GM12878 (cell line): ENCODE measurements at regions not wholly inside any gene's neighbourhood (a gene's known extent, or its start where the extent isn't known, plus 50 kb on each side); places are given as distances from the start of the nearest gene placed in this dataset.
A peak's percentile ranks its signal among the peaks of the same experiment; 100 is the strongest.

ENCODE experiments used
- ATAC-seq: fragments of 200-7000 bp; cut with Tn5 transposase; 3 replicates; pipeline ENCODE4 v1.9.1; 2020; ENCODE audit warnings: mild to moderate bottlenecking, moderate library complexity
- BruUV-seq: library from RNA; stranded (reverse); fragments of 400-500 nt; replicated peaks from 2 replicates; lab custom pipeline; 2021; lab: Mats Ljungman, UMichigan
- CTCF ChIA-PET: fragments of 300-600 bp; sonication (Branson Sonifier 250); formaldehyde crosslinking; extraction: SDS; loops from one replicate; lab custom pipeline; 2021; ENCODE audit warnings: inconsistent platforms; lab: Yijun Ruan, JAX
- POLR2A ChIA-PET: fragments of 350-600 bp; formaldehyde crosslinking; extraction: SDS; loops from one replicate; lab custom pipeline; 2021; ENCODE audit warnings: inconsistent platforms; lab: Charles Lee
- RAD21 ChIA-PET: fragments of 300-600 bp; sonication (Branson Sonifier 250); formaldehyde crosslinking; loops from one replicate; lab custom pipeline; 2023; ENCODE audit warnings: antibody characterized with exemption; ENCODE audit not compliant: unreplicated experiment; lab: Charles Lee
- SMC1A ChIA-PET: fragments of 300-600 bp; sonication (Branson Sonifier 250); formaldehyde crosslinking; loops from one replicate; lab custom pipeline; 2023; ENCODE audit not compliant: unreplicated experiment, uncharacterized antibody; lab: Charles Lee
- DNase-seq: peaks from one replicate; pipeline ENCODE4 v3.0.0-alpha.2; 2011; ENCODE audit warnings: low read depth, low spot score
- FAIRE-seq: peaks from 3 replicates; lab custom pipeline; 2011; peaks lifted over from hg19 to GRCh38; lab: Jason Lieb, UNC
- H2AFZ ChIP-seq: 2 replicates; pipeline ENCODE4 v1.6.0; 2011; ENCODE audit warnings: low read depth, low read length, control low read depth; ENCODE audit not compliant: control insufficient read depth
- H3K27ac ChIP-seq: 2 replicates; pipeline ENCODE4 v1.5.1; 2011; ENCODE audit warnings: control low read depth; ENCODE audit not compliant: control insufficient read depth, insufficient read depth
- H3K27me3 ChIP-seq, 2 experiments: replicated peaks in 1 of 2; 2 replicates each; pipeline versions ENCODE4 v1.6.0 to v1.6.1; 2011; ENCODE audit warnings: low read length in 1 of 2; ENCODE audit not compliant: control insufficient read depth in 2 of 2, insufficient read depth in 2 of 2
- H3K36me3 ChIP-seq, 2 experiments: 2 replicates each; pipeline ENCODE4 v1.5.1; 2011; ENCODE audit warnings: low read length in 1 of 2; ENCODE audit not compliant: control insufficient read depth in 2 of 2, insufficient read depth in 2 of 2
- H3K4me1 ChIP-seq: 2 replicates; pipeline ENCODE4 v1.6.1; 2011; ENCODE audit warnings: mild to moderate bottlenecking, low read length, moderate library complexity, mixed read lengths; ENCODE audit not compliant: control insufficient read depth, insufficient read depth
- H3K4me2 ChIP-seq: 2 replicates; pipeline ENCODE4 v1.6.0; 2011; ENCODE audit warnings: control low read depth; ENCODE audit not compliant: control insufficient read depth, insufficient read depth
- H3K4me3 ChIP-seq: fragments of 200-600 bp; sonication (generic); 2 replicates; pipeline ENCODE4 v1.5.1; 2016
- H3K79me2 ChIP-seq: 2 replicates; pipeline ENCODE4 v1.6.0; 2011; ENCODE audit warnings: low read length; ENCODE audit not compliant: control insufficient read depth, insufficient read depth
- H3K9ac ChIP-seq: 2 replicates; pipeline ENCODE4 v1.8.0; 2011; ENCODE audit warnings: low read length, control low read depth, mixed read lengths; ENCODE audit not compliant: control insufficient read depth, insufficient read depth
- H3K9me3 ChIP-seq: replicated peaks from 3 replicates; pipeline ENCODE4 v1.5.1; 2011; ENCODE audit warnings: mild to moderate bottlenecking, low read length; ENCODE audit not compliant: control insufficient read depth, insufficient read depth
- H4K20me1 ChIP-seq: 2 replicates; pipeline ENCODE4 v1.6.0; 2011; ENCODE audit not compliant: control insufficient read depth, insufficient read depth
- ASH2L ChIP-seq: fragments of 300-600, 200-600 bp; sonication (generic); IDR thresholded peaks from 2 replicates; pipeline ENCODE4 v1.6.1; 2017; ENCODE audit warnings: low read depth, mild to moderate bottlenecking, borderline replicate concordance
- EP300 ChIP-seq, 2 experiments: fragments of 150-350 bp in 1 of 2; IDR thresholded peaks; 2 replicates each; pipeline ENCODE4 v1.6.1; 2011 to 2012; ENCODE audit warnings: low read depth in 2 of 2, low read length in 2 of 2, borderline replicate concordance in 1 of 2, improper control_type of control experiment in 1 of 2, inconsistent platforms in 1 of 2; ENCODE audit not compliant: control insufficient read depth in 1 of 2
- MEF2B ChIP-seq: fragments of 450-650 bp; IDR thresholded peaks from 2 replicates; pipeline ENCODE4 v1.6.1; 2018; ENCODE audit warnings: mild to moderate bottlenecking, moderate library complexity; ENCODE audit not compliant: partially characterized antibody, poor library complexity, severe bottlenecking
- NR2F1 ChIP-seq: fragments of 450-650 bp; conservative IDR thresholded peaks from 2 replicates; pipeline ENCODE4 v1.6.1; 2017; ENCODE audit warnings: mild to moderate bottlenecking
- RAD21 ChIP-seq: IDR thresholded peaks from 2 replicates; pipeline ENCODE4 v1.6.1; 2011; ENCODE audit warnings: mild to moderate bottlenecking, low read depth, low read length, moderate library complexity; ENCODE audit not compliant: insufficient read depth
- RAD51 ChIP-seq: fragments of 450-650 bp; IDR thresholded peaks from 2 replicates; pipeline ENCODE4 v1.6.1; 2016; ENCODE audit warnings: moderate library complexity, mild to moderate bottlenecking, inconsistent platforms
- SMC3 ChIP-seq: IDR thresholded peaks from 2 replicates; pipeline ENCODE4 v1.6.1; 2011; ENCODE audit warnings: low read length, improper control_type of control experiment, borderline replicate concordance
- SPI1 ChIP-seq: IDR thresholded peaks from 2 replicates; pipeline ENCODE4 v1.6.1; 2011; ENCODE audit warnings: low read depth, mild to moderate bottlenecking, low read length, moderate library complexity, borderline replicate concordance; ENCODE audit not compliant: insufficient read depth
- SRF ChIP-seq, 2 experiments: IDR thresholded peaks; 2 replicates each; pipeline ENCODE4 v1.6.1; 2011; ENCODE audit warnings: low read depth in 2 of 2, low read length in 2 of 2, mild to moderate bottlenecking in 1 of 2, moderate library complexity in 1 of 2
- WGBS: methylation state at CpG from one replicate; pipeline ENCODE4 v1.1.6; 2016; ENCODE audit warnings: low lambda C conversion rate; ENCODE audit not compliant: insufficient replicate concordance, insufficient coverage; ENCODE audit errors: missing lambda C conversion rate; 5-methylcytosine and 5-hydroxymethylcytosine counted together
- in situ Hi-C: fragments of 300-500 bp; cut with MboI; formaldehyde crosslinking; loops from 9 replicates; pipeline ENCODE4 v1.14.3; 2018; ENCODE audit warnings: mixed read lengths
- intact Hi-C: fragments of 100-400 bp; cut with micrococcal nuclease; formaldehyde crosslinking; loops from one replicate; pipeline ENCODE4 v1.14.2; 2022; ENCODE audit not compliant: unreplicated experiment
- TF ChIP-seq, protein P1 (sequence below): IDR thresholded peaks from 2 replicates; pipeline ENCODE4 v1.6.1; 2011; ENCODE audit warnings: borderline replicate concordance, low read depth, mild to moderate bottlenecking, moderate library complexity, low read length; ENCODE audit not compliant: insufficient read depth, poor library complexity, severe bottlenecking
- TF ChIP-seq, protein P2 (sequence below): fragments of 450-650 bp; IDR thresholded peaks from 2 replicates; pipeline ENCODE4 v1.6.1; 2017; ENCODE audit warnings: mild to moderate bottlenecking, moderate library complexity
- TF ChIP-seq, protein P3 (sequence below), 3 experiments: IDR thresholded peaks in 2 of 3; conservative IDR thresholded peaks in 1 of 3; 2 replicates each; pipeline ENCODE4 v1.5.1; 2011; ENCODE audit warnings: low read depth in 3 of 3, low read length in 3 of 3, mild to moderate bottlenecking in 3 of 3, control low read depth in 2 of 3, moderate library complexity in 2 of 3, inconsistent platforms in 1 of 3, mixed read lengths in 1 of 3; ENCODE audit not compliant: control insufficient read depth in 2 of 3, insufficient read depth in 1 of 3; ENCODE audit errors: extremely low read depth in 1 of 3

DNA sequence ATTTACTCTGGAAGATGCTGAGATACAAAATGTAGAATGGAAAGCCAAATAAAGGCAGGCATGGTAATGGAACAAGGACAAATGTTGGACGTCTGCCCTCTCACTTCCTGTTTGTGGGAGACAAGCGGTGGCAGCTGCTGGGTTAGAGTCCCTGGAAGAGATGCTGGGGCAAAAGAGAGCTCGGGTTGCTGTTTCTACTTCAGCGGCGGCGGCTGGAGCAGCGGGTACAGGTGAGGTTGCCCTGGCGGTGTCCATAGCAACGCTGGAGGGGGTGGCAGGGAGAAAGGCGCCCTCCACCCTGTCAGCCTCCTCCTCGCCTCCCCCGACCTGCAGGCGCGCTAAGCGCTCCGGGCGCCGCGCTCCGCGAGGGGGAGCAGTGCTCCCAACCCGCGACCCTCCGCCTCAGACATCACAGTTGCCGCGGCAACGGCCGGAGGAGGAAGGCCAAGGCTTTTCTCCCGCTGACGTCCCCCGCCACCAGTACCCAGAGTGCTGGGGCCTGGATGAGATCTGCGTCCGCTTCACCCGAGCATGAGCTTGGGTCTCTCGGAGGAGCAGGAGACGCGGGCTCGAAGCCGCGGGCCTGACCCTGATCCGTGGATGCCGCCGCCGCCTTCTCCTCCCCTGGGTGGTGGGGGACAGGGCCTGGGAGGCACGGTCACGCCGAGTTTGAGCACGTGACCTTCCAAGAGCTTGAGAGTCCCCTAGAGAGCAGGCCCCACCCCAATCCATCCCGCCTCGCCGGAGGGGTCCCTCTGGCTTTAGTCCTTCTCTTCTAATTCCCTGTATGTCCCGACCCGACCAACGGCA lies 65.6 kb downstream of the NOL4 start:
- Histone ChIP-seq H3K27me3 (no peaks in the 10 kb centered on the region), H3K79me2 (no peaks in the 10 kb centered on the region), H3K9me3 (no peaks in the 10 kb centered on the region), H3K4me1 (no peaks in the 10 kb centered on the region), H3K4me3 (no peak overlapping the region), H3K9ac (no peak overlapping the region), H3K27ac (no peak overlapping the region), H4K20me1 (no peaks in the 10 kb centered on the region), H2AFZ (no peak overlapping the region), H3K36me3 (no peaks in the 10 kb centered on the region), H3K4me2 (no peak overlapping the region)
- ChIA-PET CTCF (interaction anchor here (0.8 to 6.6 kb wide), 10 partner anchors 8 to 319 kb away, joined by 3 to 60 read pairs (median 5); partner anchors contain the start of gene NOL4), RAD21 (interaction anchor here (1.0 to 4.8 kb wide), 6 partner anchors 36 to 166 kb away, joined by 3 to 30 read pairs (median 4); no protein-coding TSS in a partner anchor), POLR2A (interaction anchor here (1.6 to 2.0 kb wide), 2 partner anchors 39 to 41 kb away, joined by 4 read pairs; no protein-coding TSS in a partner anchor), SMC1A (interaction anchor here (0.8 to 6.2 kb wide), 18 partner anchors 10 to 319 kb away, joined by 3 to 44 read pairs (median 4); partner anchors contain the start of gene NOL4)
- BruUV-seq, result no TSS peak
- intact Hi-C loops (loop anchor here (2.0 kb wide), 1 partner anchor 66 kb away; the partner anchor contains the start of gene NOL4), in situ Hi-C loops (no loop called here)
- 53% methylated on average over 50 of the region's 54 CpGs for WGBS
- ATAC-seq (peak; percentile 83), FAIRE-seq (no peak), DNase-seq (no peak)
- TF ChIP-seq RAD51 (peak; percentile 52), ASH2L (no peak), SMC3 (peak; percentile 5; the same call in 1 of the 2 replicates), SPI1 (peak; percentile 46; the same call in 1 of the 2 replicates), EP300 (IDR thresholded peaks at IDR 0.05; ENCODE audit: borderline replicate concordance in 1 of 2, control insufficient read depth in 1 of 2, low read depth in 2 of 2, low read length in 2 of 2) (no peak), RAD21 (peak; percentile 33; the same call in 1 of the 2 replicates), NR2F1 (0 out of 2 replicates have a peak, but pooled peaks have one; percentile 10), MEF2B (peak; percentile 16), SRF (IDR thresholded peaks at IDR 0.05; ENCODE audit: low read depth in 2 of 2, low read length in 2 of 2) (no peak)
- TF ChIP-seq, protein P1, sequence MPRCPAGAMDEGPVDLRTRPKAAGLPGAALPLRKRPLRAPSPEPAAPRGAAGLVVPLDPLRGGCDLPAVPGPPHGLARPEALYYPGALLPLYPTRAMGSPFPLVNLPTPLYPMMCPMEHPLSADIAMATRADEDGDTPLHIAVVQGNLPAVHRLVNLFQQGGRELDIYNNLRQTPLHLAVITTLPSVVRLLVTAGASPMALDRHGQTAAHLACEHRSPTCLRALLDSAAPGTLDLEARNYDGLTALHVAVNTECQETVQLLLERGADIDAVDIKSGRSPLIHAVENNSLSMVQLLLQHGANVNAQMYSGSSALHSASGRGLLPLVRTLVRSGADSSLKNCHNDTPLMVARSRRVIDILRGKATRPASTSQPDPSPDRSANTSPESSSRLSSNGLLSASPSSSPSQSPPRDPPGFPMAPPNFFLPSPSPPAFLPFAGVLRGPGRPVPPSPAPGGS, result no peak
- TF ChIP-seq, protein P2, sequence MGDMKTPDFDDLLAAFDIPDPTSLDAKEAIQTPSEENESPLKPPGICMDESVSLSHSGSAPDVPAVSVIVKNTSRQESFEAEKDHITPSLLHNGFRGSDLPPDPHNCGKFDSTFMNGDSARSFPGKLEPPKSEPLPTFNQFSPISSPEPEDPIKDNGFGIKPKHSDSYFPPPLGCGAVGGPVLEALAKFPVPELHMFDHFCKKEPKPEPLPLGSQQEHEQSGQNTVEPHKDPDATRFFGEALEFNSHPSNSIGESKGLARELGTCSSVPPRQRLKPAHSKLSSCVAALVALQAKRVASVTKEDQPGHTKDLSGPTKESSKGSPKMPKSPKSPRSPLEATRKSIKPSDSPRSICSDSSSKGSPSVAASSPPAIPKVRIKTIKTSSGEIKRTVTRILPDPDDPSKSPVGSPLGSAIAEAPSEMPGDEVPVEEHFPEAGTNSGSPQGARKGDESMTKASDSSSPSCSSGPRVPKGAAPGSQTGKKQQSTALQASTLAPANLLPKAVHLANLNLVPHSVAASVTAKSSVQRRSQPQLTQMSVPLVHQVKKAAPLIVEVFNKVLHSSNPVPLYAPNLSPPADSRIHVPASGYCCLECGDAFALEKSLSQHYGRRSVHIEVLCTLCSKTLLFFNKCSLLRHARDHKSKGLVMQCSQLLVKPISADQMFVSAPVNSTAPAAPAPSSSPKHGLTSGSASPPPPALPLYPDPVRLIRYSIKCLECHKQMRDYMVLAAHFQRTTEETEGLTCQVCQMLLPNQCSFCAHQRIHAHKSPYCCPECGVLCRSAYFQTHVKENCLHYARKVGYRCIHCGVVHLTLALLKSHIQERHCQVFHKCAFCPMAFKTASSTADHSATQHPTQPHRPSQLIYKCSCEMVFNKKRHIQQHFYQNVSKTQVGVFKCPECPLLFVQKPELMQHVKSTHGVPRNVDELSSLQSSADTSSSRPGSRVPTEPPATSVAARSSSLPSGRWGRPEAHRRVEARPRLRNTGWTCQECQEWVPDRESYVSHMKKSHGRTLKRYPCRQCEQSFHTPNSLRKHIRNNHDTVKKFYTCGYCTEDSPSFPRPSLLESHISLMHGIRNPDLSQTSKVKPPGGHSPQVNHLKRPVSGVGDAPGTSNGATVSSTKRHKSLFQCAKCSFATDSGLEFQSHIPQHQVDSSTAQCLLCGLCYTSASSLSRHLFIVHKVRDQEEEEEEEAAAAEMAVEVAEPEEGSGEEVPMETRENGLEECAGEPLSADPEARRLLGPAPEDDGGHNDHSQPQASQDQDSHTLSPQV, result no peak
- TF ChIP-seq, protein P3, sequence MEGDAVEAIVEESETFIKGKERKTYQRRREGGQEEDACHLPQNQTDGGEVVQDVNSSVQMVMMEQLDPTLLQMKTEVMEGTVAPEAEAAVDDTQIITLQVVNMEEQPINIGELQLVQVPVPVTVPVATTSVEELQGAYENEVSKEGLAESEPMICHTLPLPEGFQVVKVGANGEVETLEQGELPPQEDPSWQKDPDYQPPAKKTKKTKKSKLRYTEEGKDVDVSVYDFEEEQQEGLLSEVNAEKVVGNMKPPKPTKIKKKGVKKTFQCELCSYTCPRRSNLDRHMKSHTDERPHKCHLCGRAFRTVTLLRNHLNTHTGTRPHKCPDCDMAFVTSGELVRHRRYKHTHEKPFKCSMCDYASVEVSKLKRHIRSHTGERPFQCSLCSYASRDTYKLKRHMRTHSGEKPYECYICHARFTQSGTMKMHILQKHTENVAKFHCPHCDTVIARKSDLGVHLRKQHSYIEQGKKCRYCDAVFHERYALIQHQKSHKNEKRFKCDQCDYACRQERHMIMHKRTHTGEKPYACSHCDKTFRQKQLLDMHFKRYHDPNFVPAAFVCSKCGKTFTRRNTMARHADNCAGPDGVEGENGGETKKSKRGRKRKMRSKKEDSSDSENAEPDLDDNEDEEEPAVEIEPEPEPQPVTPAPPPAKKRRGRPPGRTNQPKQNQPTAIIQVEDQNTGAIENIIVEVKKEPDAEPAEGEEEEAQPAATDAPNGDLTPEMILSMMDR (IDR thresholded peaks at IDR 0.05 in 2 of 3, conservative IDR thresholded peaks at IDR 0.05 in 1 of 3; ENCODE audit: control insufficient read depth in 2 of 3, extremely low read depth in 1 of 3, insufficient read depth in 1 of 3, low read depth in 3 of 3, low read length in 3 of 3), result peak in 2 of 3 experiments; percentile 28 to 51; a peak in 1 of 6 replicates
